T-cell (primary cell): ENCODE measurements at regions not wholly inside any gene's neighbourhood (a gene's known extent, or its start where the extent isn't known, plus 50 kb on each side); places are given as distances from the start of the nearest gene placed in this dataset.

ENCODE experiments used
- ATAC-seq, 4 experiments: fragments of 200-7000 bp in 3 of 4; fragments of 150-1000 bp in 1 of 4; cut with Tn5 transposase; replicated peaks in 1 of 4; 1 replicate in 3 of 4; 2 replicates in 1 of 4; pipeline ENCODE4 v1.10.0; 2021; ENCODE audit warnings: moderate library complexity in 3 of 4, mild to moderate bottlenecking in 2 of 4, moderate number of reproducible peaks in 1 of 4
- CTCF ChIA-PET, 2 donors: fragments of 300-600 bp; sonication (Branson Sonifier 250); formaldehyde crosslinking; loops; one replicate each; lab custom pipeline; 2022; ENCODE audit warnings: antibody characterized with exemption in 2 of 2; lab: Charles Lee
- POLR2A ChIA-PET, 2 donors: fragments of 300-600 bp; sonication (Branson Sonifier 250); formaldehyde crosslinking; loops; one replicate each; lab custom pipeline; 2022; ENCODE audit warnings: antibody characterized with exemption in 2 of 2; lab: Charles Lee
- DNase-seq, 35 experiments: peaks; one replicate each; pipeline versions ENCODE4 v3.0.0 to v3.0.0-alpha.2; 2013 to 2023
- H3K27ac ChIP-seq: one replicate; pipeline ENCODE4 v1.5.1; 2013; ENCODE audit warnings: low read length
- H3K27me3 ChIP-seq, 2 experiments: replicated peaks in 1 of 2; 1 replicate in 1 of 2; 2 replicates in 1 of 2; pipeline versions ENCODE4 v1.6.1 to v1.7.0; 2013; ENCODE audit warnings: low read length in 1 of 2, mixed read lengths in 1 of 2; ENCODE audit not compliant: control insufficient read depth in 2 of 2, insufficient read depth in 2 of 2; ENCODE audit errors: extremely low read depth in 1 of 2
- H3K36me3 ChIP-seq, 2 donors: 1 replicate in 1 of 2; 2 replicates in 1 of 2; pipeline versions ENCODE4 v1.6.1 to v1.7.0; 2013; ENCODE audit warnings: low read length in 1 of 2; ENCODE audit not compliant: control insufficient read depth in 2 of 2, insufficient read depth in 1 of 2; ENCODE audit errors: extremely low read depth in 1 of 2
- H3K4me1 ChIP-seq, 2 experiments: 1 replicate in 1 of 2; 2 replicates in 1 of 2; pipeline versions ENCODE4 v1.6.1 to v1.7.0; 2013; ENCODE audit warnings: low read length in 2 of 2, mixed read lengths in 1 of 2; ENCODE audit not compliant: insufficient read depth in 2 of 2, control insufficient read depth in 1 of 2; ENCODE audit errors: extremely low read depth in 1 of 2
- H3K4me3 ChIP-seq, 2 donors: 1 replicate in 1 of 2; 2 replicates in 1 of 2; pipeline versions ENCODE4 v1.5.1 to v1.7.0; 2013; ENCODE audit warnings: mild to moderate bottlenecking in 2 of 2, low read length in 1 of 2, moderate library complexity in 1 of 2; ENCODE audit not compliant: control insufficient read depth in 1 of 2; ENCODE audit errors: extremely low read depth in 1 of 2
- H3K9me3 ChIP-seq: 2 replicates; pipeline ENCODE4 v1.7.0; 2013
- H3K27ac Mint-ChIP-seq, 2 donors: one replicate each; pipeline ENCODE4 v1.8.0; 2020 to 2021; ENCODE audit warnings: mild to moderate bottlenecking in 2 of 2, mixed read lengths in 2 of 2
- H3K27me3 Mint-ChIP-seq, 2 donors: one replicate each; pipeline ENCODE4 v1.8.0; 2021 to 2022; ENCODE audit warnings: mixed read lengths in 2 of 2
- H3K36me3 Mint-ChIP-seq: one replicate; pipeline ENCODE4 v1.8.0; 2021; ENCODE audit warnings: mixed read lengths
- H3K4me1 Mint-ChIP-seq, 3 donors: one replicate each; pipeline ENCODE4 v1.8.0; 2020 to 2022; ENCODE audit warnings: mixed read lengths in 3 of 3, mild to moderate bottlenecking in 1 of 3
- H3K4me3 Mint-ChIP-seq, 3 donors: one replicate each; pipeline ENCODE4 v1.8.0; 2020 to 2022; ENCODE audit warnings: mild to moderate bottlenecking in 3 of 3, mixed read lengths in 3 of 3, moderate library complexity in 3 of 3
- H3K9me3 Mint-ChIP-seq, 3 donors: one replicate each; pipeline ENCODE4 v1.8.0; 2020 to 2022; ENCODE audit warnings: mixed read lengths in 3 of 3
- WGBS: methylation state at CpG from one replicate; pipeline ENCODE4 v1.1.5; 2013; ENCODE audit warnings: missing lambda C conversion rate; ENCODE audit not compliant: insufficient coverage; 5-methylcytosine and 5-hydroxymethylcytosine counted together

DNA sequence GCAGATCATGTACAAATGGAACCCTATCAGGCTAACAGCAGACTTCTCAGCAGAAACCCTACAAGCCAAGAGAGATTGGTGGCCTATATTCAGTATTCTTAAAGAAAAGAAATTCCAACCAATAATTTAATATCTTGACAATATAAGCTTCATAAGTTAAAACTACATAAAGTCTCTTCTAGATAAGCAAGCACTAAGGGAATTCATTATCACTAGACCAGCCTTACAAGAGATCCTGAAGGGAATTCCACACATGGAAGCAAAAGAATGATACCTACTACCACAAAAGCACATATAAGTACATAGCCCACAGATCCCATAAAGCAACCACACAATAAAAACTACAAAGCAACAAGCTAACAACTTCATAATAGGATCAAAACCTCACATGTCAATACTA, 60.4 kb upstream of the SCAF11 start:
- Mint-ChIP-seq H3K36me3 (peaks cover 14% of the 10 kb centered on the region), H3K27ac (no peak overlapping the region), H3K27me3 (peaks cover 16 to 20% of the 10 kb centered on the region in 2 donors), H3K4me3 (no peak overlapping the region), H3K9me3 (peaks cover 21 to 59% (median 36%) of the 10 kb centered on the region in 3 donors), H3K4me1 (no peaks in the 10 kb centered on the region)
- H3K36me3 ChIP-seq, result no peaks in the 10 kb centered on the region
- H3K9me3 ChIP-seq, result no peaks in the 10 kb centered on the region
- H3K4me1 ChIP-seq, result no peaks in the 10 kb centered on the region
- DNase-seq (no peak), ATAC-seq (no peak)
- H3K4me3 ChIP-seq, result no peak overlapping the region
- ChIA-PET POLR2A (interaction anchor here in 1 of 2 donors (0.5 kb wide), 1 partner anchor 126 kb away, joined by 3 read pairs; no protein-coding TSS in a partner anchor), CTCF (interaction anchor here in 1 of 2 donors (0.5 kb wide), 1 partner anchor 23 kb away, joined by 3 read pairs; no protein-coding TSS in a partner anchor)
- H3K27me3 ChIP-seq, result peaks cover 0 to 19% of the 10 kb centered on the region in 2 experiments
- no peak overlapping the region for H3K27ac ChIP-seq

DNA sequence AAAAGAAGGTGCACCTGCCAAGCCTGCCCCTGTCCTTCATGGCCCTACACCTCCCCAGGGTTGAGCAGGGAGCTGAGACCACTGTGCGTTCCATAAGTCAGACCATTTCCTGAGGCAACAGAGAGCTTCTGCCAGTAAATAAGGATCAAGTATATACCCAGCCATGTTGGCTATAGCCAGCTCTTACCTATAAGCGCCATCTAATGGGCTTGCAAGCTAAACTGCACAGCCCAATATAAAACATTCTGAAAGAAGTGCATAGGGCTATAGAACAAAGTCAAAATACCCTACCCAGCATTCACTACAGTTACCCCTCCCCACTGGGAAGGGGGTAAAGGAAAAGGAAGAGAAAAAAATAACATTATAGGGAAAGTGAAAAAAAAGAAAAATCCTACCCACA, 59.3 kb upstream of the SCAF11 start:
- no peak for ATAC-seq
- Mint-ChIP-seq H3K27ac (no peak overlapping the region), H3K27me3 (peaks cover 16 to 20% of the 10 kb centered on the region in 2 donors), H3K4me1 (no peaks in the 10 kb centered on the region), H3K36me3 (peaks cover 16% of the 10 kb centered on the region), H3K9me3 (peaks cover 24 to 58% (median 36%) of the 10 kb centered on the region in 3 donors), H3K4me3 (no peak overlapping the region)
- CTCF ChIA-PET, result no interaction called here
- Histone ChIP-seq H3K27me3 (peaks cover 0 to 19% of the 10 kb centered on the region in 2 experiments), H3K9me3 (no peaks in the 10 kb centered on the region), H3K4me3 (no peak overlapping the region), H3K27ac (no peak overlapping the region), H3K36me3 (no peaks in the 10 kb centered on the region), H3K4me1 (no peaks in the 10 kb centered on the region)
- no CpG with 5 or more reads among the region's 2 CpGs for WGBS
- POLR2A ChIA-PET, result interaction anchor here in 1 of 2 donors (0.6 kb wide), 1 partner anchor 446 kb away, joined by 5 read pairs; no protein-coding TSS in a partner anchor
- no peak for DNase-seq

GRCh38 chr12:46046436-46046835, 56.1 kb upstream of the SCAF11 start:
- H3K27me3 ChIP-seq, result peaks cover 0 to 18% of the 10 kb centered on the region in 2 experiments
- Mint-ChIP-seq H3K27ac (no peak overlapping the region), H3K4me3 (no peak overlapping the region), H3K9me3 (peaks cover 19 to 40% (median 34%) of the 10 kb centered on the region in 3 donors), H3K36me3 (peaks cover 13% of the 10 kb centered on the region), H3K4me1 (no peaks in the 10 kb centered on the region), H3K27me3 (peaks cover 11 to 14% of the 10 kb centered on the region in 2 donors)
- H3K4me3 ChIP-seq, result no peak overlapping the region
- DNase-seq, result no peak
- no peaks in the 10 kb centered on the region for H3K9me3 ChIP-seq
- no peaks in the 10 kb centered on the region for H3K36me3 ChIP-seq
- POLR2A ChIA-PET, result no interaction called here
- no peaks in the 10 kb centered on the region for H3K4me1 ChIP-seq
- CTCF ChIA-PET, result no interaction called here
- no peak overlapping the region for H3K27ac ChIP-seq
- no peak for ATAC-seq
- no CpG with 5 or more reads among the region's 1 CpG for WGBS

DNA sequence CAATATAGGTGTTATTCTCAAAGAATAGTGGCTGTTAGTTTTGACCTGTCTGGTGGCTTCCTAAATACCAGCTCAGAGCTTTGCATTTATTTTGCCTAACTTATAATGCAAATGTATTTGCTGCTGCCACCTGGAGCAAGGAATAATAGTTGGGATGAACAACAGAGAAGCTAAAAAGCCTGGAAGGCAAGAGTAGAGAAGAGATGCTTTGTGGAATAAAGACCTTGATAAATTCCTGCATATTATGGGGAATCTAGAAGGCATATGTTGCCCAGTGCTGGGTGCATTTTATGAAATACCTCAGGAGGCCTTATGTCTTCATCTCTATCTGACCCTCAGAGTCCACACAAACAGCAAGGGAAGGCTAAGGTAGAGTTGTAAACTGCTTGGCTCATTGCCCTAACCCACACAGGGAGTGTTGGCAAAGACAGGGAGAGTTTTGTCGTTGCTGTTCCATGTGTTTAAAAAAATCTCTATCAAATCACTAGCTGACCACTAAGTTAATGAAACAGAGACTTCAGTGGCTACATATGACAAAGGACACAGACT, 53.7 kb upstream of the SCAF11 start:
- Mint-ChIP-seq H3K4me1 (no peaks in the 10 kb centered on the region), H3K27ac (no peak overlapping the region), H3K9me3 (peaks cover 16 to 24% (median 18%) of the 10 kb centered on the region in 3 donors), H3K27me3 (peaks cover under 1 to 19% of the 10 kb centered on the region in 2 donors), H3K36me3 (peaks cover 5% of the 10 kb centered on the region), H3K4me3 (no peak overlapping the region)
- H3K4me3 ChIP-seq, result no peak overlapping the region
- ChIA-PET CTCF (no interaction called here), POLR2A (no interaction called here)
- H3K27me3 ChIP-seq, result peaks cover 0 to 13% of the 10 kb centered on the region in 2 experiments
- no peak for DNase-seq
- H3K27ac ChIP-seq, result no peak overlapping the region
- no CpG with 5 or more reads among the region's 1 CpG for WGBS
- ATAC-seq, result no peak
- no peaks in the 10 kb centered on the region for H3K9me3 ChIP-seq
- no peaks in the 10 kb centered on the region for H3K36me3 ChIP-seq
- H3K4me1 ChIP-seq, result no peaks in the 10 kb centered on the region
